GM12864 (cell line): ENCODE measurements at regions not wholly inside any gene's neighbourhood (a gene's known extent, or its start where the extent isn't known, plus 50 kb on each side); places are given as distances from the start of the nearest gene placed in this dataset.

Source experiments
- DNase-seq: peaks from one replicate; pipeline ENCODE4 v3.0.0-alpha.2; 2011; ENCODE audit warnings: low read depth
- H3K4me3 ChIP-seq: 2 replicates; pipeline ENCODE4 v1.5.1; 2011; ENCODE audit warnings: mild to moderate bottlenecking, low read depth, low read length, control low read depth
- CTCF ChIP-seq: IDR thresholded peaks from 2 replicates; pipeline ENCODE4 v1.5.1; 2011; ENCODE audit warnings: low read depth, mild to moderate bottlenecking, moderate library complexity, low read length, control low read depth, inconsistent platforms; ENCODE audit errors: missing control alignments

GRCh38 chr2:204184226-204184625, 247.7 kb downstream of the ICOS start:
- no peak for TF ChIP-seq CTCF
- H3K4me3 ChIP-seq = no peak overlapping the region
- DNase-seq = no peak

GRCh38 chr2:204187229-204188083, 250.9 kb downstream of the ICOS start:
- DNase-seq = no peak
- no peak overlapping the region for H3K4me3 ChIP-seq
- TF ChIP-seq CTCF = no peak

GRCh38 chr2:204191574-204191973, 255.0 kb downstream of the ICOS start:
- H3K4me3 ChIP-seq = no peak overlapping the region
- no peak for TF ChIP-seq CTCF
- DNase-seq = no peak

- TF ChIP-seq CTCF = no peak
- H3K4me3 ChIP-seq = no peak overlapping the region
- DNase-seq = no peak
These were observed 258.9 kb downstream of the ICOS start for GRCh38 chr2:204195498-204195897.

- DNase-seq = no peak
- H3K4me3 ChIP-seq = no peak overlapping the region
- no peak for TF ChIP-seq CTCF
These were observed 260.9 kb downstream of the ICOS start for GRCh38 chr2:204197336-204198005.

- no peak for DNase-seq
- no peak for TF ChIP-seq CTCF
- H3K4me3 ChIP-seq = no peak overlapping the region
These were observed 262.8 kb downstream of the ICOS start for GRCh38 chr2:204199357-204199756.

- TF ChIP-seq CTCF = no peak
- H3K4me3 ChIP-seq = no peak overlapping the region
- DNase-seq = no peak
These were observed 264.9 kb downstream of the ICOS start for GRCh38 chr2:204201507-204201906.
